IMR-90 (cell line): ENCODE measurements at regions not wholly inside any gene's neighbourhood (a gene's known extent, or its start where the extent isn't known, plus 50 kb on each side); places are given as distances from the start of the nearest gene placed in this dataset.
"Not testable (repeated sequence)": the region's sequence is repeated elsewhere in the genome, so short reads cannot be mapped to it uniquely, and the experiment has no call there.

ENCODE experiments used
- ATAC-seq: fragments of 200-7000 bp; cut with Tn5 transposase; 2 replicates; pipeline ENCODE4 v1.9.1; 2020; ENCODE audit warnings: low read depth, mild to moderate bottlenecking, moderate library complexity
- BruUV-seq: library from RNA; stranded (reverse); fragments of 400-500 nt; replicated peaks from 2 replicates; lab custom pipeline; 2021; lab: Mats Ljungman, UMichigan
- CTCF ChIA-PET: fragments of 300-600 bp; formaldehyde crosslinking; extraction: SDS; loops from one replicate; lab custom pipeline; 2021; ENCODE audit warnings: antibody characterized with exemption; lab: Yijun Ruan, JAX
- POLR2A ChIA-PET: fragments of 300-600 bp; sonication (Branson Sonifier 250); formaldehyde crosslinking; loops from one replicate; lab custom pipeline; 2022; ENCODE audit warnings: antibody characterized with exemption; ENCODE audit not compliant: unreplicated experiment; lab: Charles Lee
- DNase-seq: peaks from one replicate; pipeline ENCODE4 v3.0.0; 2013
- H2AFZ ChIP-seq: replicated peaks from 2 replicates; pipeline ENCODE3; 2013; ENCODE audit warnings: low read length, mild to moderate bottlenecking; ENCODE audit not compliant: poor library complexity
- H2AK5ac ChIP-seq: 2 replicates; pipeline ENCODE4 v1.6.1; 2013; ENCODE audit warnings: low read depth, low read length, inconsistent platforms
- H2AK9ac ChIP-seq: replicated peaks from 2 replicates; pipeline ENCODE3; 2013; ENCODE audit warnings: mild to moderate bottlenecking, low read depth, low read length, moderate library complexity; ENCODE audit not compliant: poor library complexity
- H2BK120ac ChIP-seq: 2 replicates; pipeline ENCODE4 v1.6.1; 2013; ENCODE audit warnings: low read depth, low read length, inconsistent platforms
- H2BK15ac ChIP-seq: 3 replicates; pipeline ENCODE4 v1.6.1; 2013; ENCODE audit warnings: low read depth, low read length, inconsistent platforms
- H2BK20ac ChIP-seq: 2 replicates; pipeline ENCODE4 v1.6.1; 2013; ENCODE audit warnings: low read depth, mild to moderate bottlenecking, inconsistent platforms, low read length, moderate library complexity
- H2BK5ac ChIP-seq: 2 replicates; pipeline ENCODE4 v1.6.1; 2013; ENCODE audit warnings: mild to moderate bottlenecking, low read depth, low read length, inconsistent platforms; ENCODE audit not compliant: poor library complexity, severe bottlenecking
- H3K14ac ChIP-seq: replicated peaks from 2 replicates; pipeline ENCODE4 v1.6.1; 2013; ENCODE audit warnings: low read depth, low read length, inconsistent platforms
- H3K18ac ChIP-seq: 2 replicates; pipeline ENCODE4 v1.6.1; 2013; ENCODE audit warnings: low read depth, low read length, control low read depth
- H3K23ac ChIP-seq: 2 replicates; pipeline ENCODE4 v1.6.1; 2013; ENCODE audit warnings: low read depth, low read length, inconsistent platforms
- H3K27ac ChIP-seq: 2 replicates; pipeline ENCODE4 v1.5.1; 2013; ENCODE audit warnings: mild to moderate bottlenecking, control low read depth, low read length; ENCODE audit not compliant: insufficient read depth
- H3K27me3 ChIP-seq: 2 replicates; pipeline ENCODE4 v1.6.1; 2013; ENCODE audit warnings: low read length; ENCODE audit not compliant: control insufficient read depth, insufficient read depth
- H3K36me3 ChIP-seq: 2 replicates; pipeline ENCODE4 v1.6.1; 2013; ENCODE audit warnings: low read length, mixed read lengths; ENCODE audit not compliant: control insufficient read depth, insufficient read depth
- H3K4ac ChIP-seq: 2 replicates; pipeline ENCODE4 v1.6.1; 2013; ENCODE audit warnings: low read depth, low read length, inconsistent platforms
- H3K4me1 ChIP-seq: 2 replicates; pipeline ENCODE4 v1.6.1; 2013; ENCODE audit warnings: low read length, mixed read lengths; ENCODE audit not compliant: control insufficient read depth, insufficient read depth
- H3K4me2 ChIP-seq: 2 replicates; pipeline ENCODE4 v1.6.1; 2013; ENCODE audit warnings: low read depth, mild to moderate bottlenecking, control low read depth, low read length, moderate library complexity
- H3K4me3 ChIP-seq: 2 replicates; pipeline ENCODE4 v1.5.1; 2013; ENCODE audit warnings: low read depth, mild to moderate bottlenecking, control low read depth, low read length, moderate library complexity; ENCODE audit not compliant: insufficient read depth
- H3K56ac ChIP-seq: 2 replicates; pipeline ENCODE4 v1.6.1; 2013; ENCODE audit warnings: low read length, inconsistent platforms; ENCODE audit not compliant: insufficient read depth; ENCODE audit errors: extremely low read depth
- H3K79me1 ChIP-seq, 2 experiments: 2 replicates each; pipeline ENCODE4 v1.6.1; 2013; ENCODE audit warnings: low read length in 2 of 2, inconsistent platforms in 1 of 2, low read depth in 1 of 2
- H3K9ac ChIP-seq: 2 replicates; pipeline ENCODE4 v1.6.1; 2013; ENCODE audit warnings: low read depth, low read length, control low read depth
- H3K9me1 ChIP-seq: 2 replicates; pipeline ENCODE4 v1.6.1; 2013; ENCODE audit warnings: low read length, inconsistent platforms; ENCODE audit not compliant: insufficient read depth
- H3K9me3 ChIP-seq: 2 replicates; pipeline ENCODE4 v1.6.1; 2013; ENCODE audit warnings: low read length; ENCODE audit not compliant: control insufficient read depth, insufficient read depth
- H4K20me1 ChIP-seq: 2 replicates; pipeline ENCODE4 v1.6.1; 2013; ENCODE audit warnings: low read length, inconsistent platforms; ENCODE audit not compliant: insufficient read depth
- H4K5ac ChIP-seq: 2 replicates; pipeline ENCODE4 v1.6.1; 2013; ENCODE audit warnings: mild to moderate bottlenecking, low read depth, low read length, control low read depth
- H4K8ac ChIP-seq, 2 experiments: 2 replicates each; pipeline ENCODE4 v1.6.1; 2013; ENCODE audit warnings: low read depth in 2 of 2, low read length in 2 of 2, control low read depth in 1 of 2, inconsistent platforms in 1 of 2
- H4K91ac ChIP-seq: 2 replicates; pipeline ENCODE4 v1.6.1; 2013; ENCODE audit warnings: low read depth, low read length, inconsistent platforms; ENCODE audit not compliant: insufficient read depth
- WGBS, 2 experiments: methylation state at CpG; one replicate each; pipeline versions ENCODE4 v1.1.5 to v1.1.7; 2013; ENCODE audit warnings: missing lambda C conversion rate in 2 of 2; ENCODE audit not compliant: insufficient read length in 1 of 2; ENCODE audit errors: extremely low coverage in 2 of 2; 5-methylcytosine and 5-hydroxymethylcytosine counted together
- dilution Hi-C: fragments of 300-500 bp; cut with HindIII; formaldehyde crosslinking; loops from one replicate; pipeline ENCODE4 v1.14.3; 2018; ENCODE audit warnings: low sequenced_read_pairs; ENCODE audit not compliant: unreplicated experiment
- in situ Hi-C: fragments of 300-500 bp; cut with MboI; formaldehyde crosslinking; loops from 3 replicates; pipeline ENCODE4 v1.14.3; 2019; ENCODE audit warnings: low sequenced_read_pairs, inconsistent platforms, mixed read lengths
- intact Hi-C: fragments of 100-400 bp; cut with micrococcal nuclease; formaldehyde crosslinking; loops from 2 replicates; pipeline ENCODE4 v1.10.0; 2022

DNA sequence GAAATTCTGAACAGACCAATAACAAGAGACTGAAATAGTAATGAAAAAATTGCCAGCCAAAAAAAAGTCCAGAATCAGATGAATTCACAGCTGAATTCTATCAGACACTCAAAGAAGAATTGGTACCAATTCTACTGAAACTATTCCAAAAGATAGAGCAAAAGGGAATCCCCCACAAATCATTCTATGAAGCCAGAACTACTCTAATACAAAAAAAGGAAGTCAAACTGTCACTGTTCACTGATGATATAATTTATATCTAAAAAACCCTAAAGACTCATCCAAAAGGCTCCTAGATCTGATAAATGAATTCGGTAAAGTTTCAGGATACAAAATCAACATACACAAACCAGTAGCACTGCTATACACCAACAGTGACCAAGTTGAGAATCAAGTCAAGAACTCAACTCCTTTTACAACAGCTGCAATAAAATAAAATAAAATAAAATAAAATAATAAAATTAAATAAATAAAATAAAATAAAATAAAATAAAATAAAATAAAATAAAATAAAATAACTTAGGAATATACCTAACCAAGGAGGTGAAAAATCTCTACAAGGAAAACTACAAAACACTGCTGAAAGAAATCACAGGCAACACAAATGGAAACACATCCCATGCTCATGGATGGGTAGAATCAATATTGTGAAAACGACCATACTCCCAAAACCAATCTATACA, 270.1 kb upstream of the PREP start:
- H3K36me3 ChIP-seq, H3K9me1 ChIP-seq, H2AFZ ChIP-seq, BruUV-seq, H3K9ac ChIP-seq, POLR2A ChIA-PET, H3K27me3 ChIP-seq, H2BK120ac ChIP-seq, H3K4me3 ChIP-seq, H3K9me3 ChIP-seq, H3K4me2 ChIP-seq, H3K4ac ChIP-seq, dilution Hi-C loops, H4K8ac ChIP-seq, H3K23ac ChIP-seq, in situ Hi-C loops, CTCF ChIA-PET, H2BK20ac ChIP-seq, H2AK5ac ChIP-seq, intact Hi-C loops, H2BK5ac ChIP-seq, DNase-seq, H3K27ac ChIP-seq, H2BK15ac ChIP-seq, H3K79me1 ChIP-seq, H3K56ac ChIP-seq, H3K4me1 ChIP-seq, H4K5ac ChIP-seq, H3K14ac ChIP-seq, ATAC-seq, H4K20me1 ChIP-seq, H4K91ac ChIP-seq, H2AK9ac ChIP-seq, H3K18ac ChIP-seq: not testable (repeated sequence)
- no CpG with 5 or more reads among the region's 2 CpGs for WGBS, 2 experiments
